Naive B cell (primary cell): ENCODE measurements at regions not wholly inside any gene's neighbourhood (a gene's known extent, or its start where the extent isn't known, plus 50 kb on each side); places are given as distances from the start of the nearest gene placed in this dataset.
"Not testable (repeated sequence)": the region's sequence is repeated elsewhere in the genome, so short reads cannot be mapped to it uniquely, and the experiment has no call there.

ENCODE experiments used
- ATAC-seq, 2 donors: fragments of 150-1000 bp; cut with Tn5 transposase; 2 replicates each; pipeline ENCODE4 v1.10.0; 2021; ENCODE audit warnings: low read depth in 2 of 2, mild to moderate bottlenecking in 2 of 2, moderate library complexity in 2 of 2
- DNase-seq: peaks from one replicate; pipeline ENCODE4 v3.0.0; 2022
- H3K27ac Mint-ChIP-seq, 6 donors: one replicate each; pipeline ENCODE4 v1.8.0; 2020 to 2022; ENCODE audit warnings: mild to moderate bottlenecking in 6 of 6, mixed read lengths in 6 of 6, moderate library complexity in 5 of 6, inconsistent platforms in 2 of 6
- H3K27me3 Mint-ChIP-seq, 3 donors: one replicate each; pipeline ENCODE4 v1.8.0; 2021 to 2022; ENCODE audit warnings: mixed read lengths in 3 of 3, mild to moderate bottlenecking in 1 of 3
- H3K36me3 Mint-ChIP-seq, 2 donors: one replicate each; pipeline ENCODE4 v1.8.0; 2020 to 2022; ENCODE audit warnings: mixed read lengths in 2 of 2, inconsistent platforms in 1 of 2, mild to moderate bottlenecking in 1 of 2
- H3K4me1 Mint-ChIP-seq, 3 donors: one replicate each; pipeline ENCODE4 v1.8.0; 2020 to 2022; ENCODE audit warnings: mixed read lengths in 3 of 3, inconsistent platforms in 1 of 3, mild to moderate bottlenecking in 1 of 3, moderate library complexity in 1 of 3
- H3K4me3 Mint-ChIP-seq, 8 donors: one replicate each; pipeline ENCODE4 v1.8.0; 2020 to 2022; ENCODE audit warnings: mild to moderate bottlenecking in 8 of 8, mixed read lengths in 8 of 8, moderate library complexity in 8 of 8, inconsistent platforms in 2 of 8
- H3K9me3 Mint-ChIP-seq, 7 donors: one replicate each; pipeline ENCODE4 v1.8.0; 2020 to 2022; ENCODE audit warnings: mixed read lengths in 7 of 7, mild to moderate bottlenecking in 5 of 7, inconsistent platforms in 2 of 7, moderate library complexity in 1 of 7

DNA sequence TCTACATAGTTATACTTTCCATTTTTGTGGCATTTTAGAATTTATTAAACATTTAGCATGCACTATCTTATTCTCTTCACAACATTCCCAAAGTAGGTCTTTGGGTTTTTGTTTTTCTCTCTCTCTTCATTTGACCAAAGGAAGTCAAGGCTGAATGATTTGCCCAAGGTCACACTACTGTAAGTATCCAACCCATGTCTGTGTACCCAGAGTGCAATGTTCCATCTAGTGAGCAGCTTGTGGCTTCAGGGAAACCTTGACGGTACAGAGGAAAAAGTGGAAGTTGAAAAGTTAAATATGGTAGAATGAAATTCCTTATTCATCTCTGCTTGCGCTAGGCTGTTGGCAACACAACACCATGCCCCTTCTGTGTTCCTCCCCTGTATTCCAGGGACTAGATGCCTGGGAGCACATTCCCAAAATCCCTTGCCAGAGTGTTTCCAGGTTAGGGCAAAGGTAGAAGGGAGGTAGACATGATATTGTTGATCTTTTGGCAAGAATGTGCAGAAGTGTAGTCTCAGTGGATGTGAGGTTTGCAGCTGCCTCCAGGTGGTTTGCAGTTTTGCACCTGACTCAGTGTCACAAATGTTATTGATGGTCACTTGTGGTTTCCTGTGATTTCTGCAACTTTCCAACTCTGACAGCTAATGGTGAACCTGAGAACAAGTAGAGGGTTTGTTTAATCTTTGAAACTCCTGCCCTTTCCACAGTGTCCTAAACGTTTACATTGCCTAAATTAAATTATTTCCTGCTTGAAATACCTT lies 196.7 kb downstream of the RMST start:
- Mint-ChIP-seq H3K27me3 (peaks cover 0 to 4% (median 0%) of the 10 kb centered on the region in 3 donors), H3K36me3 (no peaks in the 10 kb centered on the region), H3K27ac (no peak overlapping the region), H3K9me3 (peaks cover 0 to 18% (median 6%) of the 10 kb centered on the region in 7 donors), H3K4me1 (no peaks in the 10 kb centered on the region), H3K4me3 (no peak overlapping the region)
- DNase-seq = no peak
- no peak for ATAC-seq

GRCh38 chr12:97666263-97666662 lies 203.7 kb downstream of the RMST start:
- Mint-ChIP-seq H3K4me1 (no peaks in the 10 kb centered on the region), H3K27ac (no peak overlapping the region), H3K4me3 (no peak overlapping the region), H3K9me3 (peaks cover 2 to 31% (median 9%) of the 10 kb centered on the region in 7 donors), H3K36me3 (no peaks in the 10 kb centered on the region), H3K27me3 (no peaks in the 10 kb centered on the region)
- no peak for DNase-seq
- no peak for ATAC-seq

DNA sequence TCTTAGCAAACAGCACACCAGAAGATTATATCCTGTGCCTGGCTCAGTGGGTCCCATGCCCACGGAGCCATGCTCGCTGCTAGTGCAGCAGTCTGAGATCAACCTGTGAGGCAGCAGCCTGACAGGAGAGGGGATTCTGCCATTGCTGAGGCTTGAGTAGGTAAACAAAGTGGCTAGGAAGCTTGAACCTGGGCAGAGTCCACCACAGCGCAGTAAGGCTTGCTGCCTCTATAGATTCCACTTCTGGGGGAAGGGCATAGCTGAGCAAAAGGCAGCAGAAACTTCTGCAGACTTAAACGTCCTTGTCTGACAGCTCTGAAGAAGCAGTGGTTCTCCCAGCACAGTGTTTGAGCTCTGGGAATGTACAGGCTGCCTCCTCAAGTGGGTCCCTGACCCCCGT lies 210.3 kb downstream of the RMST start:
- no peak overlapping the region for H3K4me3 Mint-ChIP-seq
- DNase-seq (no peak), ATAC-seq (no peak)
- H3K36me3 Mint-ChIP-seq = no peaks in the 10 kb centered on the region
- peaks cover 2 to 13% (median 5%) of the 10 kb centered on the region in 7 donors for H3K9me3 Mint-ChIP-seq
- no peak overlapping the region for H3K27ac Mint-ChIP-seq
- no peaks in the 10 kb centered on the region for H3K4me1 Mint-ChIP-seq
- H3K27me3 Mint-ChIP-seq = no peaks in the 10 kb centered on the region

- H3K27ac Mint-ChIP-seq = no peak overlapping the region
- no peaks in the 10 kb centered on the region for H3K36me3 Mint-ChIP-seq
- no peak for ATAC-seq
Observed at GRCh38 chr12:97680751-97681150, 218.1 kb downstream of the RMST start.

GRCh38 chr12:97681612-97682504 lies 219.3 kb downstream of the RMST start:
- H3K36me3 Mint-ChIP-seq = no peaks in the 10 kb centered on the region
- H3K27me3 Mint-ChIP-seq = no peaks in the 10 kb centered on the region
- no peak for DNase-seq
- H3K4me3 Mint-ChIP-seq = no peak overlapping the region
- H3K4me1 Mint-ChIP-seq = peaks cover 0 to 2% (median 0%) of the 10 kb centered on the region in 3 donors
- no peak overlapping the region for H3K27ac Mint-ChIP-seq
- ATAC-seq = no peak
- H3K9me3 Mint-ChIP-seq = peaks cover 0 to 8% (median 4%) of the 10 kb centered on the region in 7 donors

More at GRCh38 chr12:97680751-97681150, 218.1 kb downstream of the RMST start:
- H3K4me1 Mint-ChIP-seq = peaks cover 0 to 2% (median 0%) of the 10 kb centered on the region in 3 donors
- no peaks in the 10 kb centered on the region for H3K27me3 Mint-ChIP-seq
- H3K4me3 Mint-ChIP-seq = no peak overlapping the region
- no peak for DNase-seq
- peaks cover 0 to 5% (median 4%) of the 10 kb centered on the region in 7 donors for H3K9me3 Mint-ChIP-seq

GRCh38 chr12:97685360-97685759 lies 222.8 kb downstream of the RMST start:
- no peaks in the 10 kb centered on the region for H3K36me3 Mint-ChIP-seq
- no peaks in the 10 kb centered on the region for H3K27me3 Mint-ChIP-seq
- no peak overlapping the region for H3K4me3 Mint-ChIP-seq
- ATAC-seq (no peak), DNase-seq (no peak)
- H3K27ac Mint-ChIP-seq = no peak overlapping the region
- H3K9me3 Mint-ChIP-seq = peaks cover 2 to 18% (median 4%) of the 10 kb centered on the region in 7 donors
- H3K4me1 Mint-ChIP-seq = peaks cover 0 to 2% (median 0%) of the 10 kb centered on the region in 3 donors

DNA sequence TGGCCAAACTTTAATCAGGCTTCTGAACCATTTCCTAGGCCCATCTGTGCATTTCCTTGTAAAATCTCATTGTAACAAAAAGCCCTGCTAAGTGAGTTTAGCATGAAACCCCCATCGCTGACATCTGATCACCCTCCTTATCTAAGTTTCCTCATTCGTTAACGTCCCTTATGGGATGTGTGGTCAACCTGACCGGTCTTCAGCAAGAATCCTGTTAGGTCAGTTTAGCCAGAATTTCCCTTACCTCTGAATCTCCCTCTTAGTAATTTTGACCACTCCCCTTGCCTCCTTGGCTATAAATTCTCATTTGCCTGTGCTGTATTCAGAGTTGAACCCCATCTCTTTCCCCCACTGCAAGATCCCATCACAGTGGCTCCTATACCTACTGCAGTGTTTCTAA lies 239.3 kb downstream of the RMST start:
- DNase-seq (no peak), ATAC-seq (no peak)
- Mint-ChIP-seq H3K4me3 (no peak overlapping the region), H3K27ac (no peak overlapping the region), H3K4me1 (no peaks in the 10 kb centered on the region), H3K36me3 (no peaks in the 10 kb centered on the region), H3K27me3 (no peaks in the 10 kb centered on the region), H3K9me3 (peaks cover 0 to 7% (median 0%) of the 10 kb centered on the region in 7 donors)

DNA sequence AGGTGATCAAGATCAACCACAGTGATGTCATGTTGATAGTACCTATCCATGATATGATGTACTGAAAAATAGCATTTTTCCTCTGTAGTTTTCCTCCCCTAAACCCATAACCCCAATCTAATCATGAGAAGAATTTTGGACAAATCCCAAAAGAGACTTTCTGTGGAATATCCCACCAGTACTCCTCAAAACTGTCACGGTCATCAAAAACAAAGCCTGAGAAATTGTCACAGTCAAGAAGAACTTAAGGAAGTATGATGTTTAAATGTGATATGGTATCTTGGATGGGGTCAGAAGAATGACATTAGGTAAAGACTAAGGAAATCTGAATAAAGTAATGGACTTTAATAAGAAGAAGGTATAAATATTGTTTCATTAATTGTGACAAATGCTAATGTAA lies 248.8 kb downstream of the RMST start:
- H3K4me3 Mint-ChIP-seq = no peak overlapping the region

DNA sequence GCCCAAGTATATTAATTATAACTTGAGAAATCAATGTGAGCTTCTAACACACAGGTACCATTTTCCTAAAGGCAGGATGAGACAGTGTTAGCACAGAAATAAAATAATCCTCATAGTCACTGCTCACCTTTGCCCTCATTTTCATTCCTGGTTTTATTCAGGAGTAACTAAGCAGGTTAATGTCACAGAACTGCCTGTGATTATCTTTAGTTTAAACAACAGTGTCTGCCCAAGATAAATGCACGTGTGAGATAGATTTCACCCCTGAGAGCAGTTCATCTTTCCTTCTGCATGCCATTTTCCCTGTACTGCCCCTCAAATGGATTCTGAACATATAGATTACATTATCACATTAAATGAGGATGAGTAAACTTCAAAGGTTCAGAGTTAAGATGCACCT lies 250.7 kb downstream of the RMST start:
- no peaks in the 10 kb centered on the region for H3K27me3 Mint-ChIP-seq
- H3K4me1 Mint-ChIP-seq = no peaks in the 10 kb centered on the region
- peaks cover 0 to 5% (median 2%) of the 10 kb centered on the region in 7 donors for H3K9me3 Mint-ChIP-seq
- DNase-seq = no peak
- no peak for ATAC-seq
- H3K4me3 Mint-ChIP-seq = no peak overlapping the region
- no peaks in the 10 kb centered on the region for H3K36me3 Mint-ChIP-seq
- no peak overlapping the region for H3K27ac Mint-ChIP-seq

More for the DNA sequence above, 248.8 kb downstream of the RMST start:
- no peaks in the 10 kb centered on the region for H3K4me1 Mint-ChIP-seq
- H3K27ac Mint-ChIP-seq = no peak overlapping the region
- no peaks in the 10 kb centered on the region for H3K36me3 Mint-ChIP-seq
- peaks cover 0 to 5% (median 2%) of the 10 kb centered on the region in 7 donors for H3K9me3 Mint-ChIP-seq
- no peak for ATAC-seq
- H3K27me3 Mint-ChIP-seq = no peaks in the 10 kb centered on the region
- no peak for DNase-seq

DNA sequence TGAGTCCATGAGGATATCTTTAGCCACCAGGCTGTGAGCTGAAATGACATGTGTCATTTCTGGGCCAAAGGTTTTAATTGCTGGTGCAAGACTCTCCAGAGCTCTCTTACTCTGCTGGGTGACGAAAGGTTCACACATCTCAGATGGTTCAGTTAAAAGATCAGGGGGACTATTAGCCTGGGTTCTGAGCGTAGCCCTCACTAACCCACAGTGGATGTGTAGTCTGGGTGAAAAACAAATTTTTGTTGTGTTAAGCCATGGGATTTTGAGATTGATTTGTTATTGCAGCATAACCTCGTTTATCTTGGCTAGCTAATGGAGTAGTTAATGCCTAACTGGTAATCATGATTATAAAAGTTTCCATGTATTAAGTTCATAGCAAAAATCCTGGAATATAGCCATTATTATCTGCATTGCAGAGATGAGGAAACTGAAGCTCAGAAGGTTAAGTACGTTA lies 251.5 kb downstream of the RMST start:
- Mint-ChIP-seq H3K9me3 (peaks cover 0 to 5% (median 2%) of the 10 kb centered on the region in 7 donors), H3K4me3 (no peak overlapping the region), H3K27me3 (no peaks in the 10 kb centered on the region), H3K36me3 (no peaks in the 10 kb centered on the region), H3K27ac (no peak overlapping the region), H3K4me1 (no peaks in the 10 kb centered on the region)
- ATAC-seq = no peak
- no peak for DNase-seq

DNA sequence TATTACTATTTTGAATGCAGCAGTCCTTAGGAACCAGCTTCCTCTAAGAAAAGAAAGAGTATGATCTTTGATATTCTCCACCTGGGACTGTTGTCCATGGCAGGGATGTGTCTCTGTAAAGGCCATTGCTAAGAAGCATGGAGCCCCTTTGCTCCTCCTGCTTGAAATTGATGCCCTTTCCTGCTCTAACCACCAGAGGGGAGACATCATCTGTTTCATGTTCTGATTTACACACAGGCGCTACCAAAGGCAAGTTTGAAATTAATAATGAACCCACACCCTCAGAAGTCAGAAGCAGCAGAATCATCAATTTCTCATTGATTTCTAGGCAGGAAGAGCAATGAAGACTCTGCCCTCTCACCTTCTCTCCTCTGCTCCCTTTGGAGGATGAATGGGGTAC lies 253.8 kb downstream of the RMST start:
- H3K27me3 Mint-ChIP-seq = no peaks in the 10 kb centered on the region
- H3K4me3 Mint-ChIP-seq = no peak overlapping the region
- no peaks in the 10 kb centered on the region for H3K4me1 Mint-ChIP-seq
- DNase-seq (no peak), ATAC-seq (no peak)
- H3K9me3 Mint-ChIP-seq = peaks cover 0 to 13% (median 4%) of the 10 kb centered on the region in 7 donors
- H3K36me3 Mint-ChIP-seq = peaks cover 0 to 3% of the 10 kb centered on the region in 2 donors
- H3K27ac Mint-ChIP-seq = no peak overlapping the region

GRCh38 chr12:97723801-97724200 lies 261.2 kb downstream of the RMST start:
- H3K4me1 Mint-ChIP-seq, H3K27ac Mint-ChIP-seq, ATAC-seq, DNase-seq, H3K36me3 Mint-ChIP-seq, H3K27me3 Mint-ChIP-seq, H3K4me3 Mint-ChIP-seq: not testable (repeated sequence)
- peaks cover 2 to 25% (median 5%) of the 10 kb centered on the region in 7 donors for H3K9me3 Mint-ChIP-seq

DNA sequence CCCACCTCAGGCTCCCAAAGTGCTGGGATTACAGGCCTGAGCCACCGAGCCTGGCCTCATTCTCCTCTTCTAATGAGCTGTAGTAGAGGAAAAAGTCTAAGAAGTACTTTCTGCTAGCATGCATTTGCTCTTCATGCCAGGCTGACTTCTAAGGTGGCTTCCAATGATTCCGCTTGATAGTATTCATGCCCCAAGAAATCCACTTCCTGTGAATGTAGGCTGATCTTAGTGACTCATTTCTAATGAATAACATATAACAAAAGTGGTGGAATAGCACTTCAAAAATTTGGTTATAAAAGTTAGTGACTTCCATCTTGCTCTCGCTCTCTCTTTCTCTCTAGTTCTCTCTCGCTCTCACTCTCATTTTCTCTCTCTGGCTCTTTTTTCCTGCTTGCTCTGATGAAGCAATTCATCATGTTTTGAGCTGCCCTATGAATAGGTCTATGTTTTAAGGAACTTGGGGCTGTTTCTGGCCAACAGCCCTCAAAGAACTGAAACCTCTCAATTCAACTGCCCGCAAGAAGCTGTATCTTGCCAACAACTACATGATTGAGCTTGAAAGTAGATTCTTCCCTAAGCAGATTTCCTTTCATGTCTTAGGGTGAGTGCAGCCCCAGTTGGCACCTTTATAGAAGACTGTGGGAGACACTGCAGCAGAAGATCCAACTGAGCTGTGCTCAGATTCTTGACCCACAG lies 282.9 kb downstream of the RMST start:
- no peaks in the 10 kb centered on the region for H3K36me3 Mint-ChIP-seq
- H3K27ac Mint-ChIP-seq = no peak overlapping the region
- H3K27me3 Mint-ChIP-seq = no peaks in the 10 kb centered on the region
- no peaks in the 10 kb centered on the region for H3K4me1 Mint-ChIP-seq
- DNase-seq (no peak), ATAC-seq (no peak)
- H3K9me3 Mint-ChIP-seq = peaks cover 0 to 15% (median 2%) of the 10 kb centered on the region in 7 donors
- no peak overlapping the region for H3K4me3 Mint-ChIP-seq
